NT2/D1 (cell line): ENCODE measurements at regions not wholly inside any gene's neighbourhood (a gene's known extent, or its start where the extent isn't known, plus 50 kb on each side); places are given as distances from the start of the nearest gene placed in this dataset.

Experiments
- SUZ12 ChIP-seq: IDR thresholded peaks from 2 replicates; pipeline ENCODE4 v1.6.1; 2011; ENCODE audit not compliant: insufficient read length, insufficient read depth; ENCODE audit errors: extremely low read depth
- YY1 ChIP-seq: IDR thresholded peaks from 2 replicates; pipeline ENCODE4 v1.6.1; 2011; ENCODE audit not compliant: insufficient read length, insufficient read depth
- ZNF274 ChIP-seq: IDR thresholded peaks from 2 replicates; pipeline ENCODE4 v1.6.1; 2011; ENCODE audit warnings: mild to moderate bottlenecking, low read depth, low read length

- TF ChIP-seq YY1 (no peak), SUZ12 (no peak), ZNF274 (no peak)
Observed at GRCh38 chr2:30336084-30336483, 104.8 kb downstream of the LBH start.
